OCI-LY3 (cell line): ENCODE measurements at regions not wholly inside any gene's neighbourhood (a gene's known extent, or its start where the extent isn't known, plus 50 kb on each side); places are given as distances from the start of the nearest gene placed in this dataset.

ENCODE experiments used
- H2AFZ ChIP-seq: fragments of 200-600, 300-600 bp; shearing (Covaris generic); 2 replicates; pipeline ENCODE4 v1.6.0; 2014; ENCODE audit warnings: antibody characterized with exemption, low read depth, low read length
- H3K27ac ChIP-seq: fragments of 200-600, 300-600 bp; sonication (generic); 2 replicates; pipeline ENCODE4 v1.5.1; 2014; ENCODE audit warnings: mild to moderate bottlenecking, low read length, moderate library complexity, mixed read lengths
- H3K27me3 ChIP-seq: fragments of 200-600, 300-600 bp; sonication (generic); 2 replicates; pipeline ENCODE4 v1.6.1; 2014; ENCODE audit warnings: low read depth, low read length, mixed read lengths
- H3K36me3 ChIP-seq: fragments of 200-600, 300-600 bp; sonication (generic); replicated peaks from 2 replicates; pipeline ENCODE3; 2014; ENCODE audit warnings: low read depth, low read length, mixed read lengths
- H3K4me1 ChIP-seq: fragments of 300-600, 200-600 bp; sonication (generic); 2 replicates; pipeline ENCODE4 v1.6.1; 2014; ENCODE audit warnings: low read length, mixed read lengths
- H3K4me2 ChIP-seq: fragments of 200-600, 300-600 bp; sonication (generic); 2 replicates; pipeline ENCODE4 v1.6.1; 2014; ENCODE audit warnings: low read length, mixed read lengths
- H3K4me3 ChIP-seq: fragments of 300-600, 200-600 bp; sonication (generic); 2 replicates; pipeline ENCODE4 v1.5.1; 2014; ENCODE audit warnings: antibody characterized with exemption, mild to moderate bottlenecking, low read length, moderate library complexity
- H3K79me2 ChIP-seq: fragments of 300-600, 200-600 bp; shearing (Covaris generic); 2 replicates; pipeline ENCODE4 v1.6.1; 2014; ENCODE audit warnings: mild to moderate bottlenecking, low read length, mixed read lengths
- H3K9ac ChIP-seq: fragments of 300-600, 200-600 bp; shearing (Covaris generic); 2 replicates; pipeline ENCODE4 v1.6.0; 2014; ENCODE audit warnings: mild to moderate bottlenecking, low read length, moderate library complexity
- H3K9me3 ChIP-seq: fragments of 200-600, 300-600 bp; shearing (Covaris generic); 2 replicates; pipeline ENCODE4 v1.6.1; 2014; ENCODE audit warnings: low read length, mixed read lengths; ENCODE audit not compliant: insufficient read depth
- H4K20me1 ChIP-seq: fragments of 200-600, 300-600 bp; sonication (generic); 2 replicates; pipeline ENCODE4 v1.6.1; 2016; ENCODE audit warnings: low read length, mixed read lengths; ENCODE audit not compliant: insufficient read depth
- EZH2phosphoT487 ChIP-seq: fragments of 200-600 bp; shearing (Covaris generic); IDR thresholded peaks from 2 replicates; pipeline ENCODE4 v1.6.1; 2018; ENCODE audit warnings: antibody characterized with exemption, mixed run types, low read depth
- TF ChIP-seq, protein P1 (sequence below): fragments of 200-600, 300-600 bp; sonication (generic); IDR thresholded peaks from 2 replicates; pipeline ENCODE4 v1.5.1; 2014; ENCODE audit warnings: antibody characterized with exemption, low read length, low read depth

DNA sequence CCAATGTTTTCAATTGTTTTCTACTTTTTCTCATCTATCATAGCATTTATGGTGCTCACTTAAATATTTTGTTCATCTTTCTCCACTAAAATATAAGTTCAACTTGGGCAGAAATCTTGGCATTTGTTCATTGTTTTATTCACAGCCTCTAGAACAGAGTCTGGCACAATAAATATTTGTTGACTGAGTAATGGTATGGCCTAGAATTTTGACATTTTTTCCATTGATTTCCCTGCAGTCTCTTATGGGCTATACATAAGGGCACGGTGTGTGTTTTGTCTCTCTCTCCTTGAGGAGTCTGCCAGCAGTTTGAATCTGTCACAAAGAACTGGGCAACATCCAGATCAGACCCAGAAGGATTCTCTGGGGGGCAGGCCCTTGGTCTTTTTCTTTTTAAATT is 379.7 kb downstream of the TMEM38B start:
- no peaks in the 10 kb centered on the region for H4K20me1 ChIP-seq
- TF ChIP-seq, protein P1, sequence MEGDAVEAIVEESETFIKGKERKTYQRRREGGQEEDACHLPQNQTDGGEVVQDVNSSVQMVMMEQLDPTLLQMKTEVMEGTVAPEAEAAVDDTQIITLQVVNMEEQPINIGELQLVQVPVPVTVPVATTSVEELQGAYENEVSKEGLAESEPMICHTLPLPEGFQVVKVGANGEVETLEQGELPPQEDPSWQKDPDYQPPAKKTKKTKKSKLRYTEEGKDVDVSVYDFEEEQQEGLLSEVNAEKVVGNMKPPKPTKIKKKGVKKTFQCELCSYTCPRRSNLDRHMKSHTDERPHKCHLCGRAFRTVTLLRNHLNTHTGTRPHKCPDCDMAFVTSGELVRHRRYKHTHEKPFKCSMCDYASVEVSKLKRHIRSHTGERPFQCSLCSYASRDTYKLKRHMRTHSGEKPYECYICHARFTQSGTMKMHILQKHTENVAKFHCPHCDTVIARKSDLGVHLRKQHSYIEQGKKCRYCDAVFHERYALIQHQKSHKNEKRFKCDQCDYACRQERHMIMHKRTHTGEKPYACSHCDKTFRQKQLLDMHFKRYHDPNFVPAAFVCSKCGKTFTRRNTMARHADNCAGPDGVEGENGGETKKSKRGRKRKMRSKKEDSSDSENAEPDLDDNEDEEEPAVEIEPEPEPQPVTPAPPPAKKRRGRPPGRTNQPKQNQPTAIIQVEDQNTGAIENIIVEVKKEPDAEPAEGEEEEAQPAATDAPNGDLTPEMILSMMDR = no peak
- no peak for TF ChIP-seq EZH2phosphoT487
- H3K27ac ChIP-seq = no peak overlapping the region

DNA sequence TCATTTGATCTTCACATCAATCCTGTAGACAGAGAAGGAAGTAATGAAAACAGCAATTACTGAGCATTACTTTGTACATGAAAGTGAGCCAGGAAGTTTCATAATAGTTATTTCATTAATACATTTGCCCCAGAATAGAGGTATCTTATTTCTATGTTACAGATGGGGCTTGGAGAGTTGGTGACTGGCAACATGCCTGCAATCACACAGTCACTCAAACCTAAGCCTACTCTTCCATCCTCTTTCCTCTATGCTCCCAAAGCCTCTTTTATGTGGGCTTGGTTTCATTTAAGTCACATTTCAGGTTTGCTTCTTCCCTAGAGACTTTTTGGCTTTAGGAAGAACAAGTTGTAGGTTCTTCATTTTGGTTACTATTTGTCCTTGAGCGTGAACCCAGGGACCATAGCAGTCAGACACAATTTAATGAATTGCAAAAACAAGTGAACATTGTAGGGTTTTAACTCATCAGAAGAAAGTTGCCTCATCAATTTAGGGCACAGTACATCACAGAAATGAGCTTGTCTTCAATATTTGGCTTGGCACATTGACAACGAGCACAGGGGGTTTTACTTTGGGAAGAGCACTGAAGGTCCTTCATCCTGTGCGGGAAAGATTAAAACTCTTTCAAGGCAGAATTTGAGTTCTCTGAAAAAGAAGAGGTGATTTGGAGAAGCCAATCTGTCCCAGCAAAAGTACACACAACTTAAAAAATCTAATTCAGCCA is 381.1 kb downstream of the TMEM38B start:
- Histone ChIP-seq H2AFZ (no peak overlapping the region), H3K27ac (no peak overlapping the region), H3K36me3 (no peaks in the 10 kb centered on the region), H3K4me1 (peaks cover 22% of the 10 kb centered on the region), H3K79me2 (no peaks in the 10 kb centered on the region), H3K27me3 (no peaks in the 10 kb centered on the region), H3K9me3 (no peaks in the 10 kb centered on the region), H3K4me3 (no peak overlapping the region), H4K20me1 (no peaks in the 10 kb centered on the region), H3K9ac (no peak overlapping the region), H3K4me2 (no peak overlapping the region)
- TF ChIP-seq EZH2phosphoT487 = no peak
- TF ChIP-seq, protein P1 = no peak

More for the DNA sequence above, 379.7 kb downstream of the TMEM38B start:
- Histone ChIP-seq H3K4me1 (peaks cover 35% of the 10 kb centered on the region), H3K4me3 (no peak overlapping the region), H3K27me3 (no peaks in the 10 kb centered on the region), H2AFZ (no peak overlapping the region), H3K79me2 (no peaks in the 10 kb centered on the region), H3K9me3 (no peaks in the 10 kb centered on the region), H3K36me3 (no peaks in the 10 kb centered on the region), H3K4me2 (no peak overlapping the region), H3K9ac (no peak overlapping the region)

DNA sequence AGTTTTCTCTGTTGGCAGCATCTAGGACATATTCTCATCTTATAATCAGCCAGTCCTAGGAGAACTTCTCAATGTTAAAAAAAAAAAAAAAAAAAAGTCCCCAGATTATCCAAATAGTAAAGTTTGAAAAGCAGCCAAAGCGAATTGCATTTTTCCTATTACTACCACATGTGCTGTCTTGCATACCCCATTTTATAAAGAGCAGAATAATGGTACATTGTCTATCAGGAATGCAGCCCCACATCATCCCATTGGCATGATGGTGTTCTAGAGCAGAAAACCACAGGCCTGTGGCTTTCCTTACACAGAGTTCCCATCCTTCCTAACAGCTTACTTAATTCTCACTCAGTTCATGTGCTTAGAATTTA is 381.6 kb downstream of the TMEM38B start:
- no peak overlapping the region for H3K4me2 ChIP-seq
- H3K36me3 ChIP-seq = no peaks in the 10 kb centered on the region
- peaks cover 16% of the 10 kb centered on the region for H3K4me1 ChIP-seq
- no peak overlapping the region for H3K4me3 ChIP-seq
- no peaks in the 10 kb centered on the region for H3K27me3 ChIP-seq
- TF ChIP-seq, protein P1 = no peak
- no peak for TF ChIP-seq EZH2phosphoT487
- no peaks in the 10 kb centered on the region for H4K20me1 ChIP-seq
- no peak overlapping the region for H3K9ac ChIP-seq
- no peaks in the 10 kb centered on the region for H3K79me2 ChIP-seq
- H3K9me3 ChIP-seq = no peaks in the 10 kb centered on the region
- H2AFZ ChIP-seq = no peak overlapping the region
- H3K27ac ChIP-seq = no peak overlapping the region

DNA sequence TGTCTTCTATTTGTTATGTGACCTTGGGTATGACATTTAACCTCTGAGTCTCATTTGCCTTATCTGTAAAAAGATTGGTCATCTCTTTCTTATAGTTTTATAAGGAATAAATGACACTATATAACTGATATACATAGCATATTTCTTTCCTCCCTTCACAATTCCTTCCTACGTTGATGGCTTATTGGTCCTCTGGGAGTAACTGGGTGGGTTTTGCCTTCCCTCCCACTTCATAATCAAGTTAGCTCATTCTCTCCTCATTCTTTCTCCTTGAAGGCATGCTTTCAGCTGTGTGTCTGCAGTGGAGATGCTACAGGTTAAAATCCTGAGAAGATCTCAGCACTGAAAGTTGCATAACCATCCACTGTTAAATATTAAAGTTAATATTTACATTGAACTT is 382.4 kb downstream of the TMEM38B start:
- H3K27ac ChIP-seq = no peak overlapping the region
- no peaks in the 10 kb centered on the region for H3K79me2 ChIP-seq
- no peaks in the 10 kb centered on the region for H3K36me3 ChIP-seq
- H3K9ac ChIP-seq = no peak overlapping the region
- H3K4me1 ChIP-seq = peaks cover 11% of the 10 kb centered on the region
- no peaks in the 10 kb centered on the region for H4K20me1 ChIP-seq
- no peak for TF ChIP-seq EZH2phosphoT487
- TF ChIP-seq, protein P1 = no peak
- no peak overlapping the region for H3K4me3 ChIP-seq
- no peak overlapping the region for H3K4me2 ChIP-seq
- no peaks in the 10 kb centered on the region for H3K9me3 ChIP-seq
- H3K27me3 ChIP-seq = no peaks in the 10 kb centered on the region
- H2AFZ ChIP-seq = no peak overlapping the region
